NCI-H1417 (cell line): ENCODE measurements at regions not wholly inside any gene's neighbourhood (a gene's known extent, or its start where the extent isn't known, plus 50 kb on each side); places are given as distances from the start of the nearest gene placed in this dataset.

Experiments used
- DNase-seq, 3 experiments: peaks; one replicate each; lab custom pipeline; 2025; lab: John Stamatoyannopoulos, UW

- no peak for DNase-seq
Measured at GRCh38 chr11:42179216-42179615, 719.8 kb upstream of the LRRC4C start.

- DNase-seq = no peak
Measured at GRCh38 chr11:42195289-42196013, 736.0 kb upstream of the LRRC4C start.

GRCh38 chr11:42200311-42200710 is 740.9 kb upstream of the LRRC4C start:
- DNase-seq = no peak

GRCh38 chr11:42201603-42202148 is 742.2 kb upstream of the LRRC4C start:
- DNase-seq = no peak

GRCh38 chr11:42205518-42205917 is 746.1 kb upstream of the LRRC4C start:
- no peak for DNase-seq

GRCh38 chr11:42225664-42226063 is 766.2 kb upstream of the LRRC4C start:
- DNase-seq = no peak

- DNase-seq = no peak
Measured at GRCh38 chr11:42232673-42233072, 773.2 kb upstream of the LRRC4C start.

- DNase-seq = no peak
Measured at GRCh38 chr11:42234451-42234951, 775.0 kb upstream of the LRRC4C start.

GRCh38 chr11:42237701-42238235 is 778.3 kb upstream of the LRRC4C start:
- no peak for DNase-seq

- DNase-seq = no peak
Measured at GRCh38 chr11:42239188-42239587, 779.7 kb upstream of the LRRC4C start.

GRCh38 chr11:42243385-42243784 is 783.9 kb upstream of the LRRC4C start:
- DNase-seq = no peak

GRCh38 chr11:42244376-42244775 is 784.9 kb upstream of the LRRC4C start:
- DNase-seq = no peak

- DNase-seq = no peak
Measured at GRCh38 chr11:42249401-42249800, 789.9 kb upstream of the LRRC4C start.

GRCh38 chr11:42249956-42250355 is 790.5 kb upstream of the LRRC4C start:
- no peak for DNase-seq

GRCh38 chr11:42251984-42252383 is 792.5 kb upstream of the LRRC4C start:
- DNase-seq = no peak

- no peak for DNase-seq
Measured at GRCh38 chr11:42253156-42253555, 793.7 kb upstream of the LRRC4C start.

GRCh38 chr11:42255906-42256305 is 796.5 kb upstream of the LRRC4C start:
- no peak for DNase-seq

- no peak for DNase-seq
Measured at GRCh38 chr11:42257534-42257933, 798.1 kb upstream of the LRRC4C start.

- no peak for DNase-seq
Measured at GRCh38 chr11:42265072-42265471, 805.6 kb upstream of the LRRC4C start.

GRCh38 chr11:42271306-42271705 is 811.9 kb upstream of the LRRC4C start:
- DNase-seq = no peak

GRCh38 chr11:42273977-42274376 is 814.5 kb upstream of the LRRC4C start:
- DNase-seq = no peak

- DNase-seq = no peak
Measured at GRCh38 chr11:42296910-42297309, 837.5 kb upstream of the LRRC4C start.

- DNase-seq = no peak
Measured at GRCh38 chr11:42299780-42300179, 840.3 kb upstream of the LRRC4C start.

- DNase-seq = no peak
Measured at GRCh38 chr11:42301777-42302176, 842.3 kb upstream of the LRRC4C start.
